GM12878 (cell line): ENCODE measurements at regions not wholly inside any gene's neighbourhood (a gene's known extent, or its start where the extent isn't known, plus 50 kb on each side); places are given as distances from the start of the nearest gene placed in this dataset.

Source experiments
- ATAC-seq: fragments of 200-7000 bp; cut with Tn5 transposase; 3 replicates; pipeline ENCODE4 v1.9.1; 2020; ENCODE audit warnings: mild to moderate bottlenecking, moderate library complexity
- BruUV-seq: library from RNA; stranded (reverse); fragments of 400-500 nt; replicated peaks from 2 replicates; lab custom pipeline; 2021; lab: Mats Ljungman, UMichigan
- CTCF ChIA-PET: fragments of 300-600 bp; sonication (Branson Sonifier 250); formaldehyde crosslinking; extraction: SDS; loops from one replicate; lab custom pipeline; 2021; ENCODE audit warnings: inconsistent platforms; lab: Yijun Ruan, JAX
- POLR2A ChIA-PET: fragments of 350-600 bp; formaldehyde crosslinking; extraction: SDS; loops from one replicate; lab custom pipeline; 2021; ENCODE audit warnings: inconsistent platforms; lab: Charles Lee
- RAD21 ChIA-PET: fragments of 300-600 bp; sonication (Branson Sonifier 250); formaldehyde crosslinking; loops from one replicate; lab custom pipeline; 2023; ENCODE audit warnings: antibody characterized with exemption; ENCODE audit not compliant: unreplicated experiment; lab: Charles Lee
- SMC1A ChIA-PET: fragments of 300-600 bp; sonication (Branson Sonifier 250); formaldehyde crosslinking; loops from one replicate; lab custom pipeline; 2023; ENCODE audit not compliant: unreplicated experiment, uncharacterized antibody; lab: Charles Lee
- DNase-seq: peaks from one replicate; pipeline ENCODE4 v3.0.0-alpha.2; 2011; ENCODE audit warnings: low read depth, low spot score
- FAIRE-seq: peaks from 3 replicates; lab custom pipeline; 2011; peaks lifted over from hg19 to GRCh38; lab: Jason Lieb, UNC
- H2AFZ ChIP-seq: 2 replicates; pipeline ENCODE4 v1.6.0; 2011; ENCODE audit warnings: low read depth, low read length, control low read depth; ENCODE audit not compliant: control insufficient read depth
- H3K27ac ChIP-seq: 2 replicates; pipeline ENCODE4 v1.5.1; 2011; ENCODE audit warnings: control low read depth; ENCODE audit not compliant: control insufficient read depth, insufficient read depth
- H3K27me3 ChIP-seq, 2 experiments: replicated peaks in 1 of 2; 2 replicates each; pipeline versions ENCODE4 v1.6.0 to v1.6.1; 2011; ENCODE audit warnings: low read length in 1 of 2; ENCODE audit not compliant: control insufficient read depth in 2 of 2, insufficient read depth in 2 of 2
- H3K36me3 ChIP-seq, 2 experiments: 2 replicates each; pipeline ENCODE4 v1.5.1; 2011; ENCODE audit warnings: low read length in 1 of 2; ENCODE audit not compliant: control insufficient read depth in 2 of 2, insufficient read depth in 2 of 2
- H3K4me1 ChIP-seq: 2 replicates; pipeline ENCODE4 v1.6.1; 2011; ENCODE audit warnings: mild to moderate bottlenecking, low read length, moderate library complexity, mixed read lengths; ENCODE audit not compliant: control insufficient read depth, insufficient read depth
- H3K4me2 ChIP-seq: 2 replicates; pipeline ENCODE4 v1.6.0; 2011; ENCODE audit warnings: control low read depth; ENCODE audit not compliant: control insufficient read depth, insufficient read depth
- H3K4me3 ChIP-seq: fragments of 200-600 bp; sonication (generic); 2 replicates; pipeline ENCODE4 v1.5.1; 2016
- H3K79me2 ChIP-seq: 2 replicates; pipeline ENCODE4 v1.6.0; 2011; ENCODE audit warnings: low read length; ENCODE audit not compliant: control insufficient read depth, insufficient read depth
- H3K9ac ChIP-seq: 2 replicates; pipeline ENCODE4 v1.8.0; 2011; ENCODE audit warnings: low read length, control low read depth, mixed read lengths; ENCODE audit not compliant: control insufficient read depth, insufficient read depth
- H3K9me3 ChIP-seq: replicated peaks from 3 replicates; pipeline ENCODE4 v1.5.1; 2011; ENCODE audit warnings: mild to moderate bottlenecking, low read length; ENCODE audit not compliant: control insufficient read depth, insufficient read depth
- H4K20me1 ChIP-seq: 2 replicates; pipeline ENCODE4 v1.6.0; 2011; ENCODE audit not compliant: control insufficient read depth, insufficient read depth
- CBX5 ChIP-seq: sonication (generic); IDR thresholded peaks from 2 replicates; pipeline ENCODE4 v1.6.1; 2016; ENCODE audit warnings: low read depth, moderate library complexity, mild to moderate bottlenecking, inconsistent platforms
- IRF4 ChIP-seq: IDR thresholded peaks from 2 replicates; pipeline ENCODE4 v1.6.1; 2011; ENCODE audit warnings: low read depth, low read length
- NFIC ChIP-seq: IDR thresholded peaks from 2 replicates; pipeline ENCODE4 v1.6.1; 2012; ENCODE audit warnings: low read depth, mild to moderate bottlenecking, inconsistent platforms, low read length, moderate library complexity
- POLR2AphosphoS2 ChIP-seq: IDR thresholded peaks from 2 replicates; pipeline ENCODE4 v1.6.1; 2011; ENCODE audit warnings: low read depth, mild to moderate bottlenecking, low read length, improper control_type of control experiment, moderate library complexity
- POLR2AphosphoS5 ChIP-seq: IDR thresholded peaks from 2 replicates; pipeline ENCODE4 v1.6.1; 2011; ENCODE audit warnings: mild to moderate bottlenecking, low read length, inconsistent platforms
- PRDM15 ChIP-seq: fragments of 450-650 bp; formaldehyde crosslinking; IDR thresholded peaks from 2 replicates; pipeline ENCODE4 v1.4.0; 2020; ENCODE audit warnings: mild to moderate bottlenecking, moderate library complexity
- RBBP5 ChIP-seq: fragments of 200-600 bp; sonication (generic); conservative IDR thresholded peaks from 2 replicates; pipeline ENCODE4 v1.6.1; 2016
- ZNF622 ChIP-seq: fragments of 450-650 bp; IDR thresholded peaks from 2 replicates; pipeline ENCODE4 v1.6.1; 2017; ENCODE audit warnings: mild to moderate bottlenecking, inconsistent platforms
- WGBS: methylation state at CpG from one replicate; pipeline ENCODE4 v1.1.6; 2016; ENCODE audit warnings: low lambda C conversion rate; ENCODE audit not compliant: insufficient replicate concordance, insufficient coverage; ENCODE audit errors: missing lambda C conversion rate; 5-methylcytosine and 5-hydroxymethylcytosine counted together
- in situ Hi-C: fragments of 300-500 bp; cut with MboI; formaldehyde crosslinking; loops from 9 replicates; pipeline ENCODE4 v1.14.3; 2018; ENCODE audit warnings: mixed read lengths
- intact Hi-C: fragments of 100-400 bp; cut with micrococcal nuclease; formaldehyde crosslinking; loops from one replicate; pipeline ENCODE4 v1.14.2; 2022; ENCODE audit not compliant: unreplicated experiment
- TF ChIP-seq, protein P1 (sequence below): fragments of 450-650 bp; formaldehyde crosslinking; IDR thresholded peaks from 2 replicates; pipeline ENCODE4 v1.5.0; 2022; ENCODE audit warnings: mild to moderate bottlenecking, missing genetic modification characterization
- TF ChIP-seq, protein P2 (sequence below): IDR thresholded peaks from 2 replicates; pipeline ENCODE4 v1.6.1; 2012; ENCODE audit warnings: improper control_type of control experiment, low read depth, low read length; ENCODE audit not compliant: insufficient replicate concordance
- TF ChIP-seq, protein P3 (sequence below): IDR thresholded peaks from 2 replicates; pipeline ENCODE4 v1.6.1; 2012; ENCODE audit warnings: low read depth, low read length, improper control_type of control experiment

DNA sequence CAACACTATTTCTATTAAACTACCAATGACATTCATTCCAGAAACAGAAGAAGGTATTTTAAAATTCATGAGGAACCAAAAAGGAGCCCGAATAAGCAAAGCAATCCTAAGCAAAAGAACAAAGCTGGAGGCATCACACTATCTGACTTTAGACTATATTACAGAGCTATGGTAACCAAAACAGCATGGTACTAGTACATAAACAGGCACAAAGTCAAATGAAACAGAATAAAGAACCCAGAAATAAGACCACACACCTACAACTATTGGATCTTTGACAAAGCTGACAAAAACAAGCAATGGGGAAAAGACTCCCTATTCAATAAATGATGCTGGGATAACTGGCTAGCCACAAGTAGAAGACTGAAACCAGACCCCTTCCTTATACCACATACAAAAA is 122.3 kb downstream of the ITIH6 start:
- no peak overlapping the region for H2AFZ ChIP-seq
- BruUV-seq: no TSS peak
- no peaks in the 10 kb centered on the region for H3K36me3 ChIP-seq
- no peak overlapping the region for H3K9ac ChIP-seq
- H3K9me3 ChIP-seq: no peaks in the 10 kb centered on the region; the same call in 2 of the 3 replicates
- no peak overlapping the region for H3K4me2 ChIP-seq
- in situ Hi-C loops: no loop called here
- H3K27ac ChIP-seq: no peak overlapping the region
- DNase-seq (no peak), FAIRE-seq (no peak), ATAC-seq (no peak)
- intact Hi-C loops: no loop called here
- WGBS: 0% methylated on average over 1 of the region's 1 CpG
- ChIA-PET RAD21 (no interaction called here), SMC1A (no interaction called here), POLR2A (no interaction called here), CTCF (no interaction called here)
- H4K20me1 ChIP-seq: no peaks in the 10 kb centered on the region
- no peaks in the 10 kb centered on the region for H3K79me2 ChIP-seq
- no peaks in the 10 kb centered on the region for H3K4me1 ChIP-seq
- no peaks in the 10 kb centered on the region for H3K27me3 ChIP-seq
- no peak overlapping the region for H3K4me3 ChIP-seq
- TF ChIP-seq, protein P1, sequence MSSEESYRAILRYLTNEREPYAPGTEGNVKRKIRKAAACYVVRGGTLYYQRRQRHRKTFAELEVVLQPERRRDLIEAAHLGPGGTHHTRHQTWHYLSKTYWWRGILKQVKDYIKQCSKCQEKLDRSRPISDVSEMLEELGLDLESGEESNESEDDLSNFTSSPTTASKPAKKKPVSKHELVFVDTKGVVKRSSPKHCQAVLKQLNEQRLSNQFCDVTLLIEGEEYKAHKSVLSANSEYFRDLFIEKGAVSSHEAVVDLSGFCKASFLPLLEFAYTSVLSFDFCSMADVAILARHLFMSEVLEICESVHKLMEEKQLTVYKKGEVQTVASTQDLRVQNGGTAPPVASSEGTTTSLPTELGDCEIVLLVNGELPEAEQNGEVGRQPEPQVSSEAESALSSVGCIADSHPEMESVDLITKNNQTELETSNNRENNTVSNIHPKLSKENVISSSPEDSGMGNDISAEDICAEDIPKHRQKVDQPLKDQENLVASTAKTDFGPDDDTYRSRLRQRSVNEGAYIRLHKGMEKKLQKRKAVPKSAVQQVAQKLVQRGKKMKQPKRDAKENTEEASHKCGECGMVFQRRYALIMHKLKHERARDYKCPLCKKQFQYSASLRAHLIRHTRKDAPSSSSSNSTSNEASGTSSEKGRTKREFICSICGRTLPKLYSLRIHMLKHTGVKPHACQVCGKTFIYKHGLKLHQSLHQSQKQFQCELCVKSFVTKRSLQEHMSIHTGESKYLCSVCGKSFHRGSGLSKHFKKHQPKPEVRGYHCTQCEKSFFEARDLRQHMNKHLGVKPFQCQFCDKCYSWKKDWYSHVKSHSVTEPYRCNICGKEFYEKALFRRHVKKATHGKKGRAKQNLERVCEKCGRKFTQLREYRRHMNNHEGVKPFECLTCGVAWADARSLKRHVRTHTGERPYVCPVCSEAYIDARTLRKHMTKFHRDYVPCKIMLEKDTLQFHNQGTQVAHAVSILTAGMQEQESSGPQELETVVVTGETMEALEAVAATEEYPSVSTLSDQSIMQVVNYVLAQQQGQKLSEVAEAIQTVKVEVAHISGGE (CRISPR knock-in tag): no peak
- TF ChIP-seq CBX5 (no peak), ZNF622 (no peak), POLR2AphosphoS5 (no peak), PRDM15 (no peak), IRF4 (no peak), NFIC (no peak), RBBP5 (no peak), POLR2AphosphoS2 (no peak)
- TF ChIP-seq, protein P2, sequence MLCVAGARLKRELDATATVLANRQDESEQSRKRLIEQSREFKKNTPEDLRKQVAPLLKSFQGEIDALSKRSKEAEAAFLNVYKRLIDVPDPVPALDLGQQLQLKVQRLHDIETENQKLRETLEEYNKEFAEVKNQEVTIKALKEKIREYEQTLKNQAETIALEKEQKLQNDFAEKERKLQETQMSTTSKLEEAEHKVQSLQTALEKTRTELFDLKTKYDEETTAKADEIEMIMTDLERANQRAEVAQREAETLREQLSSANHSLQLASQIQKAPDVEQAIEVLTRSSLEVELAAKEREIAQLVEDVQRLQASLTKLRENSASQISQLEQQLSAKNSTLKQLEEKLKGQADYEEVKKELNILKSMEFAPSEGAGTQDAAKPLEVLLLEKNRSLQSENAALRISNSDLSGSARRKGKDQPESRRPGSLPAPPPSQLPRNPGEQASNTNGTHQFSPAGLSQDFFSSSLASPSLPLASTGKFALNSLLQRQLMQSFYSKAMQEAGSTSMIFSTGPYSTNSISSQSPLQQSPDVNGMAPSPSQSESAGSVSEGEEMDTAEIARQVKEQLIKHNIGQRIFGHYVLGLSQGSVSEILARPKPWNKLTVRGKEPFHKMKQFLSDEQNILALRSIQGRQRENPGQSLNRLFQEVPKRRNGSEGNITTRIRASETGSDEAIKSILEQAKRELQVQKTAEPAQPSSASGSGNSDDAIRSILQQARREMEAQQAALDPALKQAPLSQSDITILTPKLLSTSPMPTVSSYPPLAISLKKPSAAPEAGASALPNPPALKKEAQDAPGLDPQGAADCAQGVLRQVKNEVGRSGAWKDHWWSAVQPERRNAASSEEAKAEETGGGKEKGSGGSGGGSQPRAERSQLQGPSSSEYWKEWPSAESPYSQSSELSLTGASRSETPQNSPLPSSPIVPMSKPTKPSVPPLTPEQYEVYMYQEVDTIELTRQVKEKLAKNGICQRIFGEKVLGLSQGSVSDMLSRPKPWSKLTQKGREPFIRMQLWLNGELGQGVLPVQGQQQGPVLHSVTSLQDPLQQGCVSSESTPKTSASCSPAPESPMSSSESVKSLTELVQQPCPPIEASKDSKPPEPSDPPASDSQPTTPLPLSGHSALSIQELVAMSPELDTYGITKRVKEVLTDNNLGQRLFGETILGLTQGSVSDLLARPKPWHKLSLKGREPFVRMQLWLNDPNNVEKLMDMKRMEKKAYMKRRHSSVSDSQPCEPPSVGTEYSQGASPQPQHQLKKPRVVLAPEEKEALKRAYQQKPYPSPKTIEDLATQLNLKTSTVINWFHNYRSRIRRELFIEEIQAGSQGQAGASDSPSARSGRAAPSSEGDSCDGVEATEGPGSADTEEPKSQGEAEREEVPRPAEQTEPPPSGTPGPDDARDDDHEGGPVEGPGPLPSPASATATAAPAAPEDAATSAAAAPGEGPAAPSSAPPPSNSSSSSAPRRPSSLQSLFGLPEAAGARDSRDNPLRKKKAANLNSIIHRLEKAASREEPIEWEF: no peak
- TF ChIP-seq, protein P3, sequence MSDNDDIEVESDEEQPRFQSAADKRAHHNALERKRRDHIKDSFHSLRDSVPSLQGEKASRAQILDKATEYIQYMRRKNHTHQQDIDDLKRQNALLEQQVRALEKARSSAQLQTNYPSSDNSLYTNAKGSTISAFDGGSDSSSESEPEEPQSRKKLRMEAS: no peak
